ENCODE measurements at regions not wholly inside any gene's neighbourhood (a gene's known extent, or its start where the extent isn't known, plus 50 kb on each side); places are given as distances from the start of the nearest gene placed in this dataset.

DNA sequence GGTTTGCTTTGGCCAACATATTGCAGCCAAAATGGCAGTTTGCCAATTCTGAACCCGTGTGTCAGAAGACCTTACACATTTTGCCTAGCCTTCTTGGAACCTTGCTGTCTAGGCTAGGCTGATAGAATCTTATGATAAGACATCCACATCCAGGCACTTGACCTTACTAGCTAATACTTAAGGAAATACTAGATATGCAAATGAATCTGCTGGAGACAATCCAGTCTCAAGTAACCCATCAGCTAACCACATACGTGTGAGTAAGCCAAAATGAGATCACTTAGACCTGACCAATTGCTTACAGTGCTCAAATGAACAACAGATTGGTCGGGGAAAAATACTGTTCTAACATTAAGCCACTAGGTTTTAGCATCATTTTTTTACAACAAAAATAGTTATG is 1504.6 kb upstream of the CDH9 start:
- no peak for DNase-seq (ENCODE audit: low read depth in 3 of 3, low spot score in 2 of 3)

DNA sequence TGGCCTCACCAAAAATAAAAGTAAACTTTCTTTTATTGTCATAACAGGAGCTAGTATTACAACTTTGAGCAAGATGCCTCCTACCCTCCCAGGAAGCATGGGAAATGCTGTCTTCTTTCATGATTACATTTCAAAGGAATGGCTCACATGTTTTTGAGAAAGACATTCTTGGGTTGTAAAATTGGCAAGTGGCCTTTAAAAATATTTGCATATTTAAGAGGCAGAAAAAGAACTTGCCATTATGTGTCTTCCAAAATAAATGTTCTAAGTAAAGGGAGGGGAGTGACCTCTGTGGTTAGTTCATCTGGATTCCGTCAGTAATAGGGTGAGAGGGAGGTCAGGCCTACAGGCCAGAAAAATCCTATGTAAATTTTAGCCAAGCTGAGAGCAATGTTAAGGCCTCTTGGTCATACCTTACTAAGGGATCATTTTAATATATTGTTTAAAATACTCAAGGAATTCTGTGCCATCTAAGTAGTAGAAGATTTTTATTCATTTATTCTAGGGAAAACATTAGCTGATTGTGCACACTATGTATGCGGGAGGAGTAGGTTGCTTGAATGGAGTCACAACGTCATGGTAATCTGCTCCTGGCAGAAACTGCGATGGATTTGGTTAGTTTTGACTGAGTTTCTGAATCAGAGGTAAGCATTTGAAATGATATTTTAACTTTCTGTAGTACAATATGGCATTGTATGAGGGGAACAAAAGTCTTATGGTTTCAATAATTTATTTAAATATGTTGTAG is 1485.7 kb upstream of the CDH9 start:
- peak; percentile 27 to 36 (median 27) for DNase-seq (ENCODE audit: low read depth in 3 of 3, low spot score in 2 of 3)

DNA sequence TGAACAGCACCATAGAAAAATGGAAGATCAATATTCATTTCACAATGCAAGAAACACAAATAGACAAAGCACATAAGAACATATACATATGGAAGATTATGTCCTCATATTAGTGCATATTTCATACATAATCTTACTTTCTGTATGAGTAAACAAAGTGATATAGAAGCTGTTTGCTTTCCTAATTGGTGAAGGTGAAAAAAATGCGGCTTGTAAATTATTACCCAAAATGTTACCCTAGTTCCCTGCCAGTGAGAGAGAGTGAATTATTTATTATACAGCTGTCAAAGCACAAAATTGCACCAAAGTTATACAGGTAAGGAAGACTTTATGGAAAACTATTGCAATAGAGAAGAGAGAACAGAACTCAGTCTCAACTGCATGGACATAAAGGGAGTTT is 1485.0 kb upstream of the CDH9 start:
- no peak for DNase-seq (ENCODE audit: low read depth in 3 of 3, low spot score in 2 of 3)

DNA sequence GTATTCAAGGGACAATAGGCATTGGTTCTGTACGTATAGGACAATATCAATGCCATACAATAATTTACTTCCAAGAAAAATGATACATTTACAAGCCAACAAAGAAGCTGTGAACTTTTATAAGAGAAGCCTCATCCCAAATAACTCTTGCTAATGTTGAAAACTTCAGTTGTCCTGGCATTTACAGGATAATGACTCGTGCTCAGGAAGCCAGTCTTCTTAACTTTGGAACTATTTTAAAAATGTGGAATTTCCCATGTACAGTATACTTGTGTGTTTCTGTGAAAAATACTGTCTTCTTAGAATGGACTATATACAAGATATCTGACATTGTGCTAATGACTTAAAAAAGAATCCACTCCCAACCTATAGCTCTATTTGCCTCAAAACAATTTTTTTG is 1479.3 kb upstream of the CDH9 start:
- no peak for DNase-seq (ENCODE audit: low read depth in 3 of 3, low spot score in 2 of 3)

DNA sequence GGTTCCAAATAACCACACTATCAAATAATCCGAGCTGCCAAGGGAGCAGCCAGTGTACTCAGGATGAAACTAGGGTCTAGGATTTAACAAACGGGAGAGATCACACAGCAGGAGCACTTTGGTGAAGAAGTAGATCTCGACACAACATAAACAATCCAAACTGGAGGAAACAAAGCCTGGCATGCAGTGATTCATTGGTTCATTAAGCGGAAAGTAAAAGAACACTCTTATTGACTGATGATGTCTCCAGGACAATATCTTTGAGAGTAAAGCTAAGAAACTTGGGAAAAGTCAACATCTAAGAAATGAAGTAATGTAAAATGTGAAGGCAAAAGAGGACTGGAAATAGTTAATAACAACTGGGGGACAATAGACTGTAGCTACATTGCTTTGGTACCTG is 1478.3 kb upstream of the CDH9 start:
- no peak for DNase-seq (ENCODE audit: low read depth in 3 of 3, low spot score in 2 of 3)

DNA sequence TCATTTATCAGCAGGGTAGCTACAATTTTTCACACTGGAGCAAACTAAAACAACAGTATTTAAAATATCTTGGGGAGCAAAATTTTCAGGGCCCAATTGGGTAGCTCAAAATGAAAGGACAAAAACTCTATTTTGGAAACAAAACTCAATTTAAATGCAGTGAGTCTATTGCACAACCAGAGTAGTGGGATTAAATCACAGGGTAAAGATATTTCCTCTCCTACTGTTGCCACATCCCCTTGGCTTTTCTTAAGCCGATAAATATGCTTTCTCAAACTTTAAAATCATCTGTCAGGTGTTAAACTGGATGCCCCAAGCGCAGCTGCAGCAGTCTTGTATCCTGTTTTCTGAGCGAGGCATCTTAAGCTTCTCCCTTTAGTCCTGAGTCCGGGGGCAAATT is 1474.3 kb upstream of the CDH9 start:
- DNase-seq (ENCODE audit: low read depth in 3 of 3, low spot score in 2 of 3): no peak

DNA sequence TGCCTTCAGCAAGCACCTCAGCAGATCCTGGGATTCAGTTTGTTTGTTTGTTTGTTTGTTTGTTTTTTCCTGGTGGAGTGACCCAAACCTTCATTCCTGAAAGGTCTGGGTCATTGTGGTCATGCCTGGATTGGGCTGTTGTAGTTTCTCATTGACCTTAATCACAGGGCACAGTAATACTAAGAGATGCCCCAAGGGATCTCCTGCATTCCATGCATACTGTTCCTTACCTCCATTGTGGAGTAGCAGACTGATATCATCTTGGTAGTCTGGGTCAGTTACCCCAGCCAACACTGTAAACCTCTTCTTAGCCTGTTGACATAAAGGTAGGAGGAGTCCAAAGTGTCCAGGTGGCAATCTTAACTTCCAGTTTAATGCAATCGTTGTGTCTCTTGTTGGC is 1466.7 kb upstream of the CDH9 start:
- DNase-seq (ENCODE audit: low read depth in 3 of 3, low spot score in 2 of 3): no peak

DNA sequence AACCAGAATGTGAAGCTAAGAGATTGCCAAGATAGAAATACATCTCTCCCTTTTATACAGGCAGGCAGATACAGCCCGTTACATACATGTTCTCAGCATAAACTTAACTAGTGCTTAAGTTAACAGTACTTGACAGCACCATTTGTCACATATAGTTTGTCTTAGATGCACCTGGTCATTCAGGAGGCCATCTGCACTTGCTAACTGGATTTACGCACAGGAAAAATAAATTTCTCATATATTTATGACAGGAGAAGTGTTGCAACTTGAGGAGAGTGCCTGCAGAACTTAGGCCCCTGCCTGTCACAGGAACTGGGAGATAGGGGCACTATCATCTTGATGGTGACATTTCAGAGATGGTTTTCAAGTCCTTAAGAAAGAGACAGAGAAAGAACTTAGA is 1462.1 kb upstream of the CDH9 start:
- DNase-seq (ENCODE audit: low read depth in 3 of 3, low spot score in 2 of 3): no peak

DNA sequence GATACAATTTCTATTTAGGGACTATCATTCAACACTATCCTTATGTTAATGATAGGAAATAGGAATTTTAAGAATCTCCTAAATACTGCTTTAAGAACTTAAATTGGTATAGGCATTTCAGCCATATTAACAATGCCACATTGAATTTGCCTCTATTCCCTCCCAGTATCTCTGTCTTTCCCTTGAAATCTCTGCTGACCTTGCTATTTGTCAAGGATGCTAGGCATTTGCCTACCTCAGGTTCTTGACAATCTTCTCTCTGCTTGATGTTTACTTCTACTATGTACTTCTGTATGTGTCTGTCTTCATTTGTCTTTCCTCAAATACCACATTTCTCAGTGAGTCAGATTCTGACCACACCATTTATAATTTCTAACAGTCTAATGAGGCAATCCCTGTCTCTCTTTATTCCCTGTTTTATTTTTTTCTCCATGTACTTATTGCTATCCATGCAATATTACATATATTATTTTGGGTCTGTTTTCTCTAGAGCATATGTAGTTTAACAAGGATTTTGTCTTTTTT is 1461.4 kb upstream of the CDH9 start:
- no peak for DNase-seq (ENCODE audit: low read depth in 3 of 3, low spot score in 2 of 3)

DNA sequence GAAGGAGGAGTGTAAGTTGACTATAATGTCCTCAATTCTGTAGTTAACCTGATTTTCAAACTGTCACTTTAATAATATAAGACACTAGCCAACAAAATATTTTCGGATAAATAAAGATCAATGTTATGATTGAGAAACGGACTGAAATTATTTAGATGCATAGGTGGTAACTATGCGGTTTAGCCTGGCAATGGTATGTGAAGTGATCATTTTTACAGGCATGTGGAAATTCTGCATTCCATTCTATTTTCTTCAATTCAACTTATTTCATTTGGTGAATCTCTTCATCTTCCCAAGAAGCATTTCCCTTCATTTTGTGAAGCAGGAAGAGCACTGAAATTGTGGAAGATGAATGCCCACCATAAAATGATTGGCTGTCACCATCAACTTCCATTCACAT is 1457.5 kb upstream of the CDH9 start:
- no peak for DNase-seq (ENCODE audit: low read depth in 3 of 3, low spot score in 2 of 3)

DNA sequence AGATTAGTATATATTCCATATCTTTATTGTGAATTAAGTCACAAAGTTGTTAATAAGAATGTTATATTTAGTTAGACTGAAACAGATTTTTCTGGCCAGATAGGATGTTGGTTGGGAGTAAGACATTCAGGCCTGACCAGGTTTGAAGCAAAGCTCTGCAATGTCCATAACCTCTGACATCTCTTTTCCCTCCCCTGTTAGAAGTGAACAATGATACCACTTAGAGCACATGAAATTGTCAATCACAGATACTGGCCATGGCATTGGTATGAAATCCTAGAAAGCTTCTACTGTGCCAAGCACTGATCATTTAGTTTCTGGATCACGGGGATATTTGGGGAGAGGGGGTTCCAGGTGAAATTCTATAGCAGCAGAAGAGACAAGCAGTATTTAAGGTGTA is 1455.1 kb upstream of the CDH9 start:
- DNase-seq (ENCODE audit: low read depth in 3 of 3, low spot score in 2 of 3): peak in 1 of 3 donors; percentile 12

DNA sequence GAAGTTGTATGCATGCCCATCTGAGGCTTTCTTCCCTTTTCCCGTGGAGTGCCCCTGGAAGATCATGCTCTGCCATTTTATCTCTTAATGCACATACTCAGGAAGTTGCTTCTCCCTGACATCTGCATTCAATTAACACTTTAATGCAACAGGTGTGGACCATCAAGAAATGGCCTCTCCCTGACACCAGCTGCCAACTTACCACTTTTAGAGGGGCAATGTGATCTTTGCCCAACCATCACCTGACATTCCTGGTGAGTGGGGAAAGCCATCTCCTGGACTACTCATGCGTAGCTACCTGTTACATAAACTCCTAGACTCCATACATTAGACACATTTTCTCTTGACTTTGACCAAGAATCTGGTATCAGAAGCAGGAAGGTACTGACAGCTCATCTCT is 1450.4 kb upstream of the CDH9 start:
- DNase-seq (ENCODE audit: low read depth in 3 of 3, low spot score in 2 of 3): no peak

DNA sequence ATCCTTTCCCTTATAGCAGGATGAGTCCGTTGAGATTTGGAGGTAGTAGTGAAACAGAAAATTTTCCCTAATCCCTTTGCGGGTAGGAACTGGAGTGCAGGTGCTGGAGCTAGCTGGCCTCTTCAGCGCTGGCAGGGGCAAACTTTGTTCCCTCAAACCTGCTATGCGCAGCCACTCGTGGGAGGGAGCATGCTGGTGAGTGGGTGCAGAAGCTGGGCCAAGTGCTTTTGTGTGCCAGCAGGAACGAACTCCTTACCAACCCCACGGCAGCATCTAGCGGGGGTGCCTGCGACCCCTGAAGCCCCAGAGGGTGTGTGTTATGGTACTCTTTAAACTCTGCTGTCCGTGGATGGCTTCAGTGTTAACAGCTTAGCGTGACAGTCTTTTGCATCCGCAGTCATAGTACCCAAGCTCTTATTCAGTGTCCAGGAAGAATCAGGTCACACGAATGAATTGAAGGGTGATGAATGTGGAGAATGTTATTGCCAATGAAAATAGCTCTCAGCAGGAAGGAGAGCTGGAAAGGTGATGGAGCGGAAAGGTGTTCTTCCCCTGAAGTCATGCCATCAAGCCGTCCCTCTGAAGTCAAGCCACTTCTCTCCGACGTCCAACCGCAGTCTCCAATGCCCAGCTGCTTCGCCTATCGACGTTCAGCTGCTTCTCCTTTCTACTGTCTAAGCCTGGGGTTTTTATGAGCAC is 1445.1 kb upstream of the CDH9 start:
- no peak for DNase-seq (ENCODE audit: low read depth in 3 of 3, low spot score in 2 of 3)

DNA sequence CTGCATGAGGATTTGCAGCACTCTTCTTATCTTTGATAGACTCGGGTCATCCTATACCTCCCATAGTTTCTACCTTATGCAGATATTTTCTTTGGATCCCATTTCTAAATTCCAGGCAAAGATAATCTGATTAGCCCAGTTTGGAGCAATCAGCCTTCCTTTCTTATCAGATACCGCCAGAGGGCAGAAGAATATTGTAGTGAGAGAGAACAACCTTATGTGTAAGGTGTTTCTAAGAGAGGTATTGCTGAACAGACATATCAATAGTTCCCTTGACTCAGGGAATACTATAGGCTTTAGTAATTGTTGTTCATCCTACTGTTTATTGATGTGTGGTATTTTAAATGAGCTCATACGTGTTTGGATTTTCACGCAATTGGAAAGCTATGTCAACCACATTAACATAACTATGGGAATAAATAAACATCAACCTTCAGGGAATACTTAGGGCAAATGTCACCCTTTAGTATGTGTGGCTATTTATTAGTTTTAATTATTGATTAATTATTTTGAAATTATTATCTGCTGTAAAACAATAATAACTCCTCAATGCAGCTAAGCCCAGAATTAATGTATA is 1435.2 kb upstream of the CDH9 start:
- no peak for DNase-seq (ENCODE audit: low read depth in 3 of 3, low spot score in 2 of 3)

DNA sequence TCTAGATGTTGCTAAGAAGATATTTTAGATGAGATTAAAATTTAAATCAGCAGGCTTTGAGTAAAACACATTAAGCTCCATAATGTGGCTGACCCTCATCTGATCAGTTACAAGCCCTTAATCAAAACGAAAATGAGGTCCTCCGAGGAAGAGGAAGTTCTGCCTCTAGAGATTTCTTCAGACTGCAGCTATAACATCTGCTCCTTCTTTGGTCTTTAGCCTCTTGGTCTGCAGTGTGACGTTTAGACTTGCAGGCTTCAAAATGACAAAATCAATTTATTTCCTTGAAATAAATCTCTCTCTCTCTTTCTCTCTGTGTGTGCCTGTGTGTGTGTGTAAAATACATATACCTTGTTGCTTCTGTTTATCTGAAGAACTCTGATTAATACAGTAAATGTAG is 1429.8 kb upstream of the CDH9 start:
- no peak for DNase-seq (ENCODE audit: low read depth in 3 of 3, low spot score in 2 of 3)

DNA sequence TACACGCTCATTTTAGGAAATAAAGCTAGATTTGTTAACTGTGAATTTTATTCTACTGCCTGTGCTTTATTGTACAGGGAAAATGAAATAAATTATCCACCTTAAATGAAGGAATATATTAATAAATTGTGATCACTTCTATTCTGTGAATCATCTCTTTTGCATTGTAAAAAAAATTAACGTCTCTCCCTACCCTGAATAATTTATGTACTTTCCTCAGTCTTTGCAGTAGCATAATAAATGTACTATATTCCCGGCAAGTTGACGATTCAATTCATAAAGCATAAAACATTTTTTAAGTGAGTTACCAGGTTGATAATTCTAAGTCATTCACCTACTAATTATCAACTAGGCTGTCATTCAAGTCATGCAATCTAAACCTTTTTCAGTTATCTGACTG is 1425.3 kb upstream of the CDH9 start:
- DNase-seq (ENCODE audit: low read depth in 3 of 3, low spot score in 2 of 3): no peak

DNA sequence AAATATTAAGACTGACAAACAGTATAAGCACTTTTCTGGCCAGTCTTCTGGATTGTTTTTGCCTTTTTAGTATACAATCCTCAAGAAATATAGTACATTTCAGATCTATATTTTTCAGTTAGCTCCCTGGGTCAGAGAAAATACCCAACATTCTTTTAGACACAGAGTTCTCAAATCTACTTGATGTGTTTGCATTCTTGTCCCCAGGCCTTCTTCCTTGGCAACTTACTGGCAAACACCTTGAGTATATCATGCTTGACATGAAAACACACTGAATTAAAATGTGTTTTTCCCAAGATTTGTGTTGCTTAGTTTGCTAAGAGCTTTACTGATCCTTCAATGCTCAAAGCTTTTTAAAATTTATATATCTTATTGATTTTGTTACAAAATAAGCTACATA is 1413.1 kb upstream of the CDH9 start:
- no peak for DNase-seq (ENCODE audit: low read depth in 3 of 3, low spot score in 2 of 3)

DNA sequence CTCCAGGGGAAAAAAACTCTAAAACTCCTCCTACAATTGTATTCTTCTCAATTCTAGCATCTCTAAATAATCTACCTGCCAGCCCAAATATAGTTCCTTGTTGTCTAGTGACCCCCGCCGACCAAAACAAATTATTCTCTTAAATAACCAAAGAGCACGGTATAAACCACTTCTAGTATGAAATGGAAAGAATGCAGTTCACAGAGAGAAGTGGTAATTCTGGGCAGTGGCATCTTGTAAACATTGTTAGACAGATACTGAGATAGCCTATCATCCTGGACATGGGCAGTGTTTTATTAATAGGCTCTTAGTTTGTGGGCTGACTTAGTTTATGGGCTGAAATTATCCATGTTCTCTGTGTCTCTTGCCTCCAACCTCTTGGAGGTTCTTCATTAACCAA is 1412.6 kb upstream of the CDH9 start:
- DNase-seq (ENCODE audit: low read depth in 3 of 3, low spot score in 2 of 3): no peak

DNA sequence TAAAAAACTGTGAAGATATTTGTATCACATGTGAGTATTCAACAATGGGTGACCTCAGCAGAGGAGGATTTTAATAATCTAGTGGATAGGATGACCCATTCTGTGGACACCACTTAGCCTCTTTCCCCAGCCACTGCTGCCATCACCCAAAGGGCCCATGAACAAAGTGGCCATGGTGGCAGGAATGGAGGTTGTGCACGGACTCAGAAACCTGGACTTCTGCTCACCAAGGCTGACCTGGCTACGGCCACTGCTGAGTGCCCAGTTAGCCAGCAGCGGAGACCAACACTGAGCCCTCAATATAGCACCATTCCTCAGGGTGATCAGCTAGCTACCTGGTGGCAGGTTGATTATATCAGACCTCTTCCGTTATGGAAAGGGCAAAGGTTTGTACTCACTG is 1410.4 kb upstream of the CDH9 start:
- DNase-seq (ENCODE audit: low read depth in 3 of 3, low spot score in 2 of 3): no peak

DNA sequence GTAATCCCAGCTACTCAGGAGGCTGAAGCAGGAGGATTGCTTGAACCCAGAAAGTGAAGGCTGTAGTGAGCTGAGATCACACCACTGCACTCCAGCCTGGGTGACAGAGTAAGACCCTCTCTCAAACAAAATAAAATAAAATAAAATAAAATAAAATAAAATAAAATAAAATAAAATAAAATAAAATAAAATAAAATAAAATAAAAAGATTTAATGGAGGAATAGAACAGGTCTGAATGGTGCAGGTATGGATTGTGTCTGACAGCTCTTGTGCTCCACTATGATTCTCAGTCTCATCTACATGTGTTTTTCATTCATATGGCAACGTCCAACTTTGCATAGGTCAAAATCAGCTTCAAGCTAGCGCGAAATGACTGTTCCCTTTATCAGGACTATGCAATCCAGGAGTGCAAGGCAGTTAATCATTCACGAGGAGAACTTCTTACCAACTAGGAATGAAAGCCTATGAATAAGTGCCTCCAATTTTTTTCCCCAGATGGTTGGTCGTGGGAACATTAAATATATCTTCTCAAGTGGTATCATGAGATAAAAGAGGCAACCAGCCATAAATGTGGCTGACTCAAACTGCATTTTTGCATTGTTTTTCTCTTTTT is 1392.3 kb upstream of the CDH9 start:
- DNase-seq (ENCODE audit: low read depth in 3 of 3, low spot score in 2 of 3): no peak

DNA sequence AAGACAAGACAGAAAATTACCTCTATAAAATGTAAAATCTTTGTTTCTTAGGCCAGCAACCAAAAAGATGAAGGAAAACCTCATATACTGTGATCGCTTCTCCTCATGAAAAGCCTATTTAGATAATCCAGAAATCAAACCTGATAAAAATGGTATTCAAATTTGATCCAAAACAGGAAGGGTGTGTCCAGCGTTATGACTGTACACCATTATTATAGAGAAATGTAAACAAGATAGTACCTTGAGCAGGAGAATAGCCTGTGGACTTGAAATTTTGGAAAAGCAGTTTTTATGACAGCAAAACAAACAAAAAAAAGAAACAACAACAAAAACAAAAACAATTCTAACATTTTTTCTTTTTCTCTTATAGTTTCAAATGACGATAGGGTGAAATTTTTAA is 1382.8 kb upstream of the CDH9 start:
- DNase-seq (ENCODE audit: low read depth in 3 of 3, low spot score in 2 of 3): no peak
